CD4-positive, alpha-beta T cell (primary cell): ENCODE measurements at regions not wholly inside any gene's neighbourhood (a gene's known extent, or its start where the extent isn't known, plus 50 kb on each side); places are given as distances from the start of the nearest gene placed in this dataset.

Experiments used
- ATAC-seq: fragments of 200-7000 bp; cut with Tn5 transposase; one replicate; pipeline ENCODE4 v1.10.0; 2022; ENCODE audit warnings: mild to moderate bottlenecking; ENCODE audit not compliant: poor library complexity
- CTCF ChIA-PET: fragments of 350-600 bp; sonication (Branson Sonifier 250); formaldehyde crosslinking; loops from one replicate; lab custom pipeline; 2021; ENCODE audit warnings: antibody characterized with exemption, inconsistent platforms; lab: Charles Lee
- POLR2A ChIA-PET: fragments of 350-600 bp; sonication (Branson Sonifier 250); formaldehyde crosslinking; loops from one replicate; lab custom pipeline; 2021; ENCODE audit warnings: antibody characterized with exemption, inconsistent platforms; lab: Charles Lee
- DNase-seq, 14 experiments: peaks; one replicate each; pipeline ENCODE4 v3.0.0-alpha.2; 2013 to 2020; ENCODE audit warnings: mixed read lengths in 2 of 14
- H3K27ac ChIP-seq, 2 donors: one replicate each; pipeline versions ENCODE4 v1.5.1 to v1.7.0; 2013; ENCODE audit warnings: low read length in 2 of 2, low read depth in 1 of 2, mild to moderate bottlenecking in 1 of 2
- H3K27me3 ChIP-seq, 2 experiments: 1 replicate in 1 of 2; 2 replicates in 1 of 2; pipeline versions ENCODE4 v1.6.1 to v1.7.0; 2013; ENCODE audit warnings: low read length in 2 of 2, control low read depth in 1 of 2, mild to moderate bottlenecking in 1 of 2, moderate library complexity in 1 of 2; ENCODE audit not compliant: insufficient read depth in 2 of 2, control insufficient read depth in 1 of 2
- H3K36me3 ChIP-seq: one replicate; pipeline ENCODE4 v1.6.1; 2013; ENCODE audit warnings: low read length, control low read depth; ENCODE audit not compliant: insufficient read depth
- H3K4me1 ChIP-seq: one replicate; pipeline ENCODE4 v1.6.1; 2013; ENCODE audit warnings: low read length, control low read depth; ENCODE audit not compliant: insufficient read depth
- H3K4me3 ChIP-seq: one replicate; pipeline ENCODE4 v1.5.1; 2013; ENCODE audit warnings: mild to moderate bottlenecking, low read length, moderate library complexity
- H3K9me3 ChIP-seq, 2 experiments: 1 replicate in 1 of 2; 2 replicates in 1 of 2; pipeline versions ENCODE4 v1.6.1 to v1.7.0; 2013; ENCODE audit warnings: low read length in 2 of 2, mild to moderate bottlenecking in 2 of 2, control low read depth in 1 of 2, moderate library complexity in 1 of 2; ENCODE audit not compliant: control insufficient read depth in 1 of 2, insufficient read depth in 1 of 2
- H3K27ac Mint-ChIP-seq: one replicate; pipeline ENCODE4 v1.8.0; 2020; ENCODE audit warnings: mixed read lengths
- H3K27me3 Mint-ChIP-seq: one replicate; pipeline ENCODE4 v1.8.0; 2021; ENCODE audit warnings: mixed read lengths
- H3K36me3 Mint-ChIP-seq: one replicate; pipeline ENCODE4 v1.8.0; 2021; ENCODE audit warnings: low read depth, mixed read lengths
- H3K4me1 Mint-ChIP-seq: one replicate; pipeline ENCODE4 v1.8.0; 2021; ENCODE audit warnings: low read depth, mixed read lengths
- H3K4me3 Mint-ChIP-seq: one replicate; pipeline ENCODE4 v1.8.0; 2020; ENCODE audit warnings: mild to moderate bottlenecking, mixed read lengths
- H3K9me3 Mint-ChIP-seq: one replicate; pipeline ENCODE4 v1.8.0; 2020; ENCODE audit warnings: mixed read lengths
- intact Hi-C, 2 experiments: fragments of 100-400 bp; cut with DNase I in 1 of 2; cut with micrococcal nuclease in 1 of 2; formaldehyde crosslinking; loops; one replicate each; pipeline versions ENCODE4 v1.15.1 to v1.9.0; 2023 to 2025; cut with DNase I, micrococcal nuclease
- TF ChIP-seq, protein P1 (sequence below): fragments of 200-600 bp; IDR thresholded peaks from one replicate; pipeline ENCODE4 v1.8.0; 2022; ENCODE audit warnings: antibody characterized with exemption, mild to moderate bottlenecking

DNA sequence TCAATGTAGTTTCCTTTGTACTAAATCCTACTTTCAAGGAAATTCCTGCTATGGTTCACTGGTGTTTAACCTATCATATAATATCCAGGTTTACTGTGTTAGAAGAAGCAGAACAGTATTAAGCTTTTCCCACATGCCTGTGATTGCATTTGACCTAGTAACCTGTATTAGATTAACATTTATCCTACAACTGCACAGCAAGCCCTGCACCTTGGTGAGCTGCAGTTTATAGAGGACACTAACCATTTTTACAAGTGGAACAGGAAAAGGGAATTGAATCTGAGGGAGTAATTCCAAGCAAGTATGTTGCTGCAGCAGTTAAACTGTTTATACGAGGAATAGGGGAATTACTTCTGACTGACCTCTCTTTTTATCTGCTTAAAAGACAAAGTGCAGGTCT, 328.6 kb downstream of the ETAA1 start:
- Histone ChIP-seq H3K9me3 (no peaks in the 10 kb centered on the region), H3K4me1 (no peaks in the 10 kb centered on the region), H3K36me3 (no peaks in the 10 kb centered on the region), H3K4me3 (no peak overlapping the region), H3K27me3 (no peaks in the 10 kb centered on the region), H3K27ac (no peak overlapping the region)
- DNase-seq (no peak), ATAC-seq (no peak)
- Mint-ChIP-seq H3K4me1 (no peaks in the 10 kb centered on the region), H3K9me3 (no peaks in the 10 kb centered on the region), H3K27ac (no peak overlapping the region), H3K36me3 (no peaks in the 10 kb centered on the region), H3K27me3 (peaks cover 4% of the 10 kb centered on the region), H3K4me3 (no peak overlapping the region)
- ChIA-PET CTCF (no interaction called here), POLR2A (no interaction called here)
- TF ChIP-seq, protein P1, sequence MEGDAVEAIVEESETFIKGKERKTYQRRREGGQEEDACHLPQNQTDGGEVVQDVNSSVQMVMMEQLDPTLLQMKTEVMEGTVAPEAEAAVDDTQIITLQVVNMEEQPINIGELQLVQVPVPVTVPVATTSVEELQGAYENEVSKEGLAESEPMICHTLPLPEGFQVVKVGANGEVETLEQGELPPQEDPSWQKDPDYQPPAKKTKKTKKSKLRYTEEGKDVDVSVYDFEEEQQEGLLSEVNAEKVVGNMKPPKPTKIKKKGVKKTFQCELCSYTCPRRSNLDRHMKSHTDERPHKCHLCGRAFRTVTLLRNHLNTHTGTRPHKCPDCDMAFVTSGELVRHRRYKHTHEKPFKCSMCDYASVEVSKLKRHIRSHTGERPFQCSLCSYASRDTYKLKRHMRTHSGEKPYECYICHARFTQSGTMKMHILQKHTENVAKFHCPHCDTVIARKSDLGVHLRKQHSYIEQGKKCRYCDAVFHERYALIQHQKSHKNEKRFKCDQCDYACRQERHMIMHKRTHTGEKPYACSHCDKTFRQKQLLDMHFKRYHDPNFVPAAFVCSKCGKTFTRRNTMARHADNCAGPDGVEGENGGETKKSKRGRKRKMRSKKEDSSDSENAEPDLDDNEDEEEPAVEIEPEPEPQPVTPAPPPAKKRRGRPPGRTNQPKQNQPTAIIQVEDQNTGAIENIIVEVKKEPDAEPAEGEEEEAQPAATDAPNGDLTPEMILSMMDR = no peak
- intact Hi-C loops = no loop called here

DNA sequence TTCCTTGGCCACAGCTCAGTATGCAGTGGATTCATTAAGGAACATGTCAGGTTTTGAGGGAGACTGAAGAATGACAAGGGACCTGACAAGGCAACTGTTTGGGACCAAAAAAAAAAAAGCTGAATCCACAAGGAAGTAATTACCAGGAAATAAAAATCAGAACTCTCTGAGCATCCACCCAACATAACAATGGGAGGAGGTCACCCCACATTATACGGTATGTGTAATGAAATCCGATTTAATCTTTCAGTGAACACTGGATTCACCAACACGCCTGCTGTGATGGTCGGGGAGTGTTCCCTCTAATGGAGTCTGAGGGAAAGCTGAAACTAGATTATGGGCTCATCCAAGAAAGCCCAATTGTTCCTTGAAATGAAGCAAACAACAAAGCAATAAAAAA, 329.3 kb downstream of the ETAA1 start:
- POLR2A ChIA-PET = no interaction called here
- TF ChIP-seq, protein P1 = no peak

DNA sequence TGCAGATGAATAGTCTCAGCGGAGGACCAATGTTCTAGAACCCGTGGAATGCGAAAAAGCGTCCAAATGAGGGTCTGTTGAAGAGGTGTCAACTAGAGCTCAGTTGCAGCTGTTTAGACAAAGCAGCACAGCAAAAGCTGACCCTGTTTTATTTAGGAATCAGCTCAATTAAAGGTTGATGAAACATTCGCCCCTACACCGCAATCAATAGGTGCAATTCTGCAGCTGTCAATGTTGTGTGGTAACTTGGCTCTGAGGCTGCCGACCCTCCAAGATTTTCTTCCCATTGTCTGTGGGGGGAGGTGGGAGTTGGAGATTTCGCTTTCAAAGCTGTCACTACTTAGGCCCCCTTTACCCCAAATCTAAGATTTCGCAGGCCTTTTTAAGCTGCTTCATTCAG, 330.0 kb downstream of the ETAA1 start:
- no peak overlapping the region for H3K4me3 Mint-ChIP-seq
- Histone ChIP-seq H3K36me3 (no peaks in the 10 kb centered on the region), H3K27me3 (no peaks in the 10 kb centered on the region), H3K9me3 (no peaks in the 10 kb centered on the region), H3K27ac (no peak overlapping the region), H3K4me1 (no peaks in the 10 kb centered on the region), H3K4me3 (no peak overlapping the region)
- TF ChIP-seq, protein P1 = no peak
- H3K9me3 Mint-ChIP-seq = no peaks in the 10 kb centered on the region
- intact Hi-C loops = no loop called here
- H3K27ac Mint-ChIP-seq = no peak overlapping the region
- H3K4me1 Mint-ChIP-seq = no peaks in the 10 kb centered on the region
- H3K36me3 Mint-ChIP-seq = no peaks in the 10 kb centered on the region
- ChIA-PET POLR2A (no interaction called here), CTCF (no interaction called here)
- ATAC-seq (no peak), DNase-seq (no peak)
- peaks cover 4% of the 10 kb centered on the region for H3K27me3 Mint-ChIP-seq

More for the DNA sequence above, 329.3 kb downstream of the ETAA1 start:
- H3K4me3 ChIP-seq = no peak overlapping the region
- H3K4me1 Mint-ChIP-seq = no peaks in the 10 kb centered on the region
- H3K9me3 ChIP-seq = no peaks in the 10 kb centered on the region
- H3K4me3 Mint-ChIP-seq = no peak overlapping the region
- no peaks in the 10 kb centered on the region for H3K27me3 ChIP-seq
- no peaks in the 10 kb centered on the region for H3K9me3 Mint-ChIP-seq
- DNase-seq = no peak
- no peak overlapping the region for H3K27ac Mint-ChIP-seq
- H3K4me1 ChIP-seq = no peaks in the 10 kb centered on the region
- CTCF ChIA-PET = no interaction called here
- no peaks in the 10 kb centered on the region for H3K36me3 Mint-ChIP-seq
- ATAC-seq = no peak
- H3K27me3 Mint-ChIP-seq = peaks cover 4% of the 10 kb centered on the region
- H3K27ac ChIP-seq = no peak overlapping the region
- intact Hi-C loops = no loop called here
- no peaks in the 10 kb centered on the region for H3K36me3 ChIP-seq
